GM21515 (cell line): ENCODE measurements at regions not wholly inside any gene's neighbourhood (a gene's known extent, or its start where the extent isn't known, plus 50 kb on each side); places are given as distances from the start of the nearest gene placed in this dataset.
"Not testable (repeated sequence)": the region's sequence is repeated elsewhere in the genome, so short reads cannot be mapped to it uniquely, and the experiment has no call there.

Experiments used
- ATAC-seq: cut with Tn5 transposase; IDR thresholded peaks from one replicate; pipeline ENCODE4 v1.9.1; 2021; ENCODE audit not compliant: unreplicated experiment

DNA sequence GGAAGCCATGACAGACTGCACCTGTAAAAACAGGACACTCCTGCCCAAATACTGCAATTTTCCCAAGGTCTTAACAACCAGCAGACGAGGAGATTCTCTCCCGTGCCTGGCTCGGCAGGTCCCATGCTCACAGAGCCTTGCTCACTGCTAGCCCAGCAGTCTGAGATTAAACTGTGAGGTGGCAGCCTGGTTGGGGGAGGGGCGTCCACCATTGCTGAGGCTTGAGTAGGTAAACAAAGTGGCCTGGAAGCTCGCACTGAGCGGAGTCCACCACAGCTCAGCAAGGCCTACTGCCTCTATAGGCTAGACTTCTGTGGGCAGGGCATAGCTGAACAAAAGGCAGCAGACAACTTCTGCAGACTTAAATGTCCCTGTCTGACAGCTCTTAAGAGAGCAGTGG is 80.3 kb downstream of the ANXA5 start:
- ATAC-seq = not testable (repeated sequence)

DNA sequence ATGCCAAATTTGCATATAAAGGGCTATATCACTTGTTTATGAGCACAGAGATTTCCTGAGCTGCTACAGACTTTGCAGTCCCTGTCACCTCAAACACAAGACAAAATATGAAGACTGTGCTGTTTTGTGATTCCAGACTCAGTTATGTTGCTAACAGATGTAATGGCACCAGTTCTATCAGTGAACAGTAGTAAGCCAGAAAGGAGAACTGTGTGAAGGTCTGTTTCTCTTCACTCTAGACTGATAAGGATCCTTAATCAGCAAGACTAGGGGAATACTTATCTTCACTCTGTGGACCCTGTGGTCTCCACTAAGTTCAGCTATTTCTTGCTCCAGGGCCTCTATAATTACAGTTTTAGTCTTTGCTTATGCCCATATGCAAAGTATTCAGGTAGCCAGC is 82.7 kb downstream of the ANXA5 start:
- ATAC-seq = no peak

DNA sequence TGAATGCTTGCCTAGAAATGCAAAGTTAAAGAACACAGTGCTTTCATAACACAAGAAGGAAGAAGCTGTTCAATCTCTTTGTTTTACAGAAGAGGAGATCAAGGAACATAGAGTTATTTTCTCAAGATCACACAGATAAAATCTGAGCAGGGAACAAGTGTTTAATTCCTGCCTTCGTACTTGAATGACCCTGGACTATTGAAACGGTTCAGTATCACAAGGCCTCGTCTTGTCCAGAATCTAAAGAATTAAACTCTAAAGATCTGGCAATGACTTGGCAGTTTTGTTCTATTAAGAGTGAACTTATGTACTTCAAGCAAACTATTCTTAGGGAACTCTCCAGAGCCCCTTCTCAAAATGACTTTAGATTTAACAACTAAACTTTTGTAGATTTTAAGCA is 97.7 kb downstream of the ANXA5 start:
- ATAC-seq = no peak

DNA sequence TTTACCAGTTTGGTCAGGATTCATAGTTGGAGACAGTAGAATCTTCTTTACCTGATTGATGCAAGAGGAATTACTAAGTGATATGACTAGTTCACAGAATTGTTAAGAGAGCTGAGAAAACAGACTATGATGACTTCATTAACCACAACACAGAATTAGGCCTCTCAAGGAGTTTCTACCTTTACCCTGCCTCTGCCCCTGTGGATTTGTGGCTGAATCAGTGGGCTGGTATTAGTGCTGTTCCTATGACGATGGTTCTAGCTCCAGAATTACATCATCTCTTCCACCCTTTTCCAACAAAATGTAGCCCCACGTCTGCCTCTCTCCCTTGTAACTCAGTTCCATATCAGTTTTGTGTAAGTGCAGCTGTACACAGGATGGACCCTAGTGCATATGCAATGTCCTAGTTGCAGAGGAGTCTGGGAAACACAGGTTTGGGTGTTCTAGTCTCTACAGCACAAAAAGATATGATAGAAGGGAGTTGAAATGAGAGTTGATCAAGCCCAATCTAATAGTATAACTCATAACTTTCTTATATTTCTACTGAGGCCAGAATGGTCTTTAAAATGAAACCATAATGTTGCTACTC is 99.3 kb downstream of the ANXA5 start:
- ATAC-seq = no peak

DNA sequence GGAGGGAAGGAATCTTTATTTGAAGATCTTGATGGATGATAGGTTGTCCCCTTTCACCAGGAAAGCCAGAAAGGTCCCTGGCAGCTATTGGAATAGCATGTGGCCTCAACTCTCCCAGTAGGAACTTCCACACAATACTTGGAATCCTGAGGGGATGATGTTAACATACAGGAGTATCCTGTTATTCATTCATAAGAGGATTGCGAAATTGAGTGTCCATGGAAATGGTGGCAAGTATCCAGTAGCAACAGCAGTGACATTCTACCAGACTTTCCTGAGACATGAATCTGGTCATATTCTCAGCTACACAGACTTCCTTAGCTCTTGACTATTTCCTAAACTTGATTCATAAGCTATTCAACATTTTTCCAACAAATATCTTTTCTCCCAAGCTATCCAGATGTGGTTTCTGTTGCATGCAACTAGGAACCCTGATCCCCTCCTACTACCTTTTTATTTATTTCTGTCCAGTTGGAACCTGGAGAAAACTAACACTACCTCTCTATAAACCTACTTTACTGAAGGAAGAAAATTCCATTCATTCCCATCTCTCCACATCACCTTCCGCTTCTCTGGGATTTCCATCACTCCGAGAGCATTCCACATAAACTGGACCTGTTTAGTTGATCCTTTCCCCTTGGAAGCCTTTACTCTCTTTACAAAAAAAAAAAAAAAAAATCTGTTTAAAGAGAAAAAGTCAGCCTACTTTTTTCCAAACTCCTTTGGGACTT is 101.8 kb downstream of the ANXA5 start:
- no peak for ATAC-seq

DNA sequence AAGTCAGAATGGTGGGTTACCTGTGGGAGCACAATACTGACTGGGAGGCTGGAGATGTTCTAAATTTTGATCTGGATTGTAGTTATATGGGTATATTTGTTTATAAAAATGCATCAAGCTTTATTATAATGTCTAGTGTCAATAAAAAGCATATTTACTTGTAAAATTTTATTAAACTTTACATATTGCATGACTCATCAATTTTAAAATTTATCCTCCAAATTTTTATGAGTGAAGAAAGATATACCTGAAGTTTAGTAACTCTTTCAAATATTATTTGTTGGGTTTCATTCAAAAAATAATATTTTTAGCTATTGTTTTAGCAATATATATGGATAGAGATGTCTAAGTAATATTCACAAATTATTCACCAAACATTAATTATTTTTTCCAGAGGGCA is 103.0 kb downstream of the ANXA5 start:
- no peak for ATAC-seq

DNA sequence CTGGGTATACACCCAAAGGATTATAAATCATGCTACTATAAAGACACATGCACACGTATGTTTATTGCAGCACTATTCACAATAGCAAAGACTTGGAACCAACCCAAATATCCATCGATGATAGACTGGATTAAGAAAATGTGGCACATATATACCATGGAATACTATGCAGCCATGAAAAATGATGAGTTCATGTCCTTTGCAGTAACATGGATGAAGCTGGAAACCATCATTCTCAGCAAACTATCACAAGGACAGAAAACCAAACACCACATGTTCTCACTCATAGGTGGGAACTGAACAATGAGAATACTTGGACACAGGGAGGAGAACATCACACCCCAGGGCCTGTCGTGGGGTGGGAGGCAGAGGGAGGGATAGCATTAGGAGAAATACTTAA is 104.5 kb downstream of the ANXA5 start:
- not testable (repeated sequence) for ATAC-seq

DNA sequence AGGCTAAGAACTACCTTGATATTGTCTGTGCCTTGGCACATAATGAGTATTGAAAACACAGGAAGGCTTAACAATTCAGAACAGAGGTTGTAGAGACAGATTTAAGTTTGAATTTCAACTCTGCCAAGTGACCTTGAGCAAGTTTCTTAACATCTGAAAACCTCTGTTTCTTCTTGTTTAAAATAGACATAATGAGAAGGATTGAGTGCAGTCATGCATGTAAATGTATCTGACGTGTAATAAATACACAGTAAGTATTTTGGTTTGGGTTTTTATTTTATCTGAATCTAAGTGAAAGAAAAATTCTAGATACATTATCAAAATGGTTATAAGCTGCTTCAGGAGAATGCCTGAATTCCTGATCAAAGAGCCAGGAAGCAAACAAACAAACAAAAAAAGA is 111.9 kb downstream of the ANXA5 start:
- ATAC-seq = no peak

DNA sequence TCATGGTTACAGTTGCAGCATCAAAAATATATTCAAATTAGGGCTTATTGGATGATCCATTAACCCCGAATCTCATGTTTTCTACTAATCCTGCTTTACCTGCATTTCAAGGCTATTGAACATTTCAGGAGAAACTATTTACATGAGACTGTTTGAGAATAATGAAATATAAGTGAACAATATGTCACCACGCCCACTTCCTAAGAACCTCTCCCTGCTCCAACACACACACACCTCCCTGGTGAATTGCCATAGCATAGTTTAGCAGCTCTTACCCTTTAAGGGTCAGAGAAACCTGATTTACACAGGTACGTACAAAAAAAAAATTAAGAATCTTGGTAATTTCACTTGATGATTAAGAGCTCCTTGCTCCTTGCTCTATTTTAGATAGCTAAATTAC is 113.4 kb downstream of the ANXA5 start:
- ATAC-seq = no peak

DNA sequence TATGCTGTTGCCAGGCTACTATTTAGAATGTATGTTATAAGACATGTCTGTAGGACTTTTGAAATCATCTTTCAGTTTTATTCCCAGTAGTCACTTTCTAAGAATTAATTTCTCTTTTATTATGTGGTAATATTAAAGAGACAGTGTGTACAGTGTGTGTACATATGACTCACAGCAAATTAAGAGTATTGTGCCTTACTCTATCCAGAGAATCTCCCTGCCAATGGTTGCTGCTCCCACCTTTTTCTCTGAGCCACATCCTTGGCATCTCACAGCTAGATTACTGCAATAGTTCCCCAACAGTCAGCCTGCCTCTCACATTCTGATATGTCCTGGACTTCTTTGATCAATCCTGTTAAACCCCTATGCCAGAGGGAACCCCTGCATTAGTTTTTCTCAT is 114.5 kb downstream of the ANXA5 start:
- ATAC-seq = no peak

DNA sequence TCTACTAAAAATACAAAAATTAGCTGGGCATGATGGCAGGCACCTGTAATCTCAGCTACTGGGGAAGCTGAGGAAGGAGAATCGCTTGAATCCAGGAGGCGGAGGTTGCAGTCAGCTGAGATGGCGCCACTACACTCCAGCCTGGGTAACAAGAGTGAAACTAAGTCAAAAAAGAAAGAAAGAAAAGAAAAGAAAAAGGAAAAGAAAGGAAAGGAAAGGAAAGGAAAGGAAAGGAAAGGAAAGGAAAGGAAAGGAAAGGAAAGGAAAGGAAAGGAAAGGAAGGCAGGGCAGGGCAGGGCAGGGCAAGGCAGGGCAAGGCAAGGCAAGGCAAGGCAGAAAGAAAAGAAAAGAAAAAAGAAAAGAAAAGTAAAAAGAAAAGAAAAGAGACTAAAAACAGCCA is 121.4 kb downstream of the ANXA5 start:
- not testable (repeated sequence) for ATAC-seq

DNA sequence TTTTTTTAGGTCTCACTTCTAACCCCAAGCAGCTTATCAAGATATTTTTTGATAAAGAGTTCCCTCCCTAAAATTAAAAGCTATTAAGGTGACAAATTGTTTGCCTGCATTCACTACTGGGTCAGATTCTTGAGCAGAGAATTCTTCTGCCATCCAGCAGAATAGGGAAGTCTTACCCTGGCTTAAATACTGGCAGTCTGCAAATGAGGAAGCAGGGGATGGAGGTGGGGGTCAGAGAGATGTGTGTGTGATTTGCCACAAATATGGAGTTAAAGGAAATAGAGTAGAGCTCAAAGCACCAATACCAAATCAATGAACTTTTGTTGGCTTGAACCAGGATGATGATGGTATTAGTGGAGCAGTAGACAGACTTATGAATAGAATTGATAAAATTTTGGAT is 122.2 kb downstream of the ANXA5 start:
- no peak for ATAC-seq

DNA sequence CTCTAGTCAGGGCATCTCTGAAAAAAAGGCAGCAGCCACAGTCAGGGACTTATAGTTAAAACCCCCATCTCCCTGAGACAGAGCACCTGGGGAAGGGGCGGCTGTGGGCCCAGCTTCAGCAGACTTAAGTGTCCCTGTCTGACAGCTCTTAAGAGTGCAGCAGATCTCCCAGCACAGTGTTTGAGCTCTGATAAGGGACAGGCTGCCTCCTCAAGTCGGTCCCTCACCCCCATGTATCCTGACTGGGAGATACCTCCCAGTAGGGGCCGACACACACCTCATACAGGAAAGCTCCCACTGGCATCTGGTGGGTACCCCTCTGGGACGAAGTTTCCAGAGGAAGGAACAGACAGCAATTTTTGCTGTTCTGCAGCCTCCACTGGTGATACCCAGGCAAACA is 129.0 kb downstream of the ANXA5 start:
- ATAC-seq = no peak

DNA sequence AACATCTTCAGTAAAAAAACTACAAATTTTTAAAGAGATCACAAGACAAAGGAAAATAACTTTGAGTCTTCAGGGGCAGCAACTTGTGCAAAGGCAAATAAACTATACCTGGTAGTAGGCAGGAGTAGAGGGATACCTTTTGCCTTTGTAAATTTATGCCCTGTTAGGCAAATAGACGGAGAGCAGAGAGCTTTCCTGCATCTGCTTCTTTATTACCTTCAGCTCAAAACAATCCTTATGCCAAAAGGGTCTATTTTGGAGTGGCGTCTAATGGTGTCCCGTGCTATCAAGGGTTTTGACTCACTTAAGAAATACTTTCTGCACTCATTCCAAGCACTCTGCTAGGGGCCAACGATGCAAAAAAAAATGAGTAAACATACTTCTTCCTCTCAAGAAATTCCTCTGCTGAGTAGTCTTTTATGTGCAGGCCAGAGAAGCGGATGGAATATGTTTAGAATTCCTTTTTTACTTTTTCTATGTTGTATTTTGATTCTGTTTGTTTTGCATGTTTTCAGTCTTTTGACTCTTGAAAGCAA is 131.9 kb downstream of the ANXA5 start:
- no peak for ATAC-seq

DNA sequence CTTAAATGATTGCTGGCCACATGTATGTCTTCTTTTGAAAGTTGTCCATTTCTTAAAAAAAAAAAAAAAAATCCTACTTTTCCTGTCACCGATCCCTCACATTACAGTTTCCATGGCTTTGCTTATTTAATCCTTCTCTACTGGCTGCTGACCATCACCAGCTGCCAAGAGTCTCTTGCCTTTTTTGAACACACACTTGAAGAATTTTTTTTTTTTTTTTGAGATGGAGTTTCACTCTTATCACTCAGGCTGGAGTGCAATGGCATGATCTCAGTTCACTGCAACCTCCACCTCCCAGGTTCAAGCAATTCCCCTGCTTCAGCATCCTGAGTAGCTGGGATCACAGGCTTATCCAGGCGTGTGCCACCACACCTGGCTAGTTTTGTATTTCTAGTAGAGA is 134.0 kb downstream of the ANXA5 start:
- no peak for ATAC-seq

DNA sequence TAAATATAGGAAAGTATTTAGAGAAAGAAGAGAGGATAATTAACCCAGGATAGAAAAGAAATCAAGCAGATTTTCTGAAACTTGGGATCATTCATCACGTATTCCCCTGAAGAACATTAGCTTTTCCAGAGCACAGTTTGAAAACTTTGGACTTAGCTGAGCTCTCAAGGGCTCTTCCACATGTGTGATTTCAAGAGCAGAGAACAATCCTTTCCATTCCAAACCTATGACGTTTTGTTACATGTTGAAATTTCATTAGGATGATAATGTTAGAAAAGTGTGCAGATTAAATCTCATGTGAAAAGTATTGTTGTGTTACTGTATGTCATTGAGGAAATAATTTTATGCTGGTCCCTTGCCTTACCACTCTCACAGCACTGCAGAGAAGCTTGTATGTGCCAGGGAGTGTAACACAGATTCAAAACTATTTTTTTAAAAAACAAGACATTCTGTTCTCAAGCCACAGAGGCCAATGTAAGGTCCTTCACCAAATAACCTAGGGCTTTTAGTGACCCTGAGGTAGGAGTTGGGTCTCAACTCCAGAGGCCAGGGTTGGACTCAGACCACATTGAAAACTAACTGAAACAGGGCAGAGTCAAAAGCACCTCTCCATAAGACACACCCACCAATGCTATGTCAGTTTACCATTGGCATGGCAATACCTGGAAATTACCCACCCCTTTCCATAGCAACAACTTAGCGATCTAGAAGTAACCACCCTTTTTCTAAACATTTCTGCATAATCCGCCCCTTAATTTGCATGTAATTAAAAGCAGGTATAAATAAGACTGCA is 141.3 kb downstream of the ANXA5 start:
- no peak for ATAC-seq

DNA sequence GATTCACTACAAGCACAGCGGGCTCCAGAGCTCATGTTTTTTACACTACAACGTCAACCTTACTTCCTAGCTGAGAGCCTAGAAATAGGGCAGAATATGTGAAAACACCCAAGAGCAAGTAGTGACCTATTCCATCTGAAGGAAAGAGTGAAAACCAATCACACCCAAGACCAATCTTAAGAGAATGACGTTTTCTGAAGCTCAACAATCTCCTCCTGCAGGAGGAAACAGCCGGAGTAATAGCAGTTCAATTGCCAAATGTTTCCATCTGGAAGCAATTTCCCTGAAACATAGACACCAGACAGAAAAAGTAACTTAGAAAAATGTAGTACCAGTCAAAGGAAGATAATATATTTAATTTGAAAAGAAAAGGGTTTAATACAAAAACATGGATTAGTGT is 142.4 kb downstream of the ANXA5 start:
- ATAC-seq = no peak

DNA sequence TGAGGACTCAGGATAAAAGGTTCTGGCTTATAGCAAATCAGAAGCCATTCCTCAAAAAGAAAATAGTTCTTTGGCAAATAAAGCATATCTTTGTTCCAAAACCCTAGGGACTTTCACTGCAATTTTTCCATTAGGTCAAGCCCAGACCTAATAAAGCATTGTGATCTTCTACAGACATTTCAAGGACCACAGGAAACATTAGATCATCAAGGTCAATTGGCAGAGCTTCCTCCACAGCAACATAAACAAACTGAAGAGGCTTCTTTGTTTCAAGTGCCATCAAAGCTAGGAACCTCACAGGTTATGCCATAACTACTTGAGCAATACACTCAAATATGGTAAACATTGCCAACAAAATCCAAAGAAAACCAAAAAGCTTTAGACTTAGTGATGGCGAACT is 144.9 kb downstream of the ANXA5 start:
- ATAC-seq = no peak

DNA sequence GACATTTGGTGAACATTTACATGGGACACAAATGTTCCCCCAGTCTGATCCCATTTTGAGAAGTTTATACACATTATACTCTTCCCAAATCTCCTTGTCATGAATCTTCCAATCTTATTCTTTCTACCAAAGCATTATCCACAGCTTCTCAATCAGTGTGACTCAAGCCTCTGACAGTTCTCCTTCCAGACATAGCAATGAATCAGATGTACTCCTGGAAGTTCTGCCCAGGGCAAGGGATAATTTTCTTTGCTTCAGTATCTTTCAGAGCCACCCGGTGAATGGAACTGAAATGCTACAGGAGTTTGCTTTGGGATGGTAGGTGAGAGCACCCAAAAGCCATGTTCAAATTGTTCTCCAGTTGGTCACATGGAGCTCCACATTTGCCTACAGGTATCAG is 145.5 kb downstream of the ANXA5 start:
- no peak for ATAC-seq

DNA sequence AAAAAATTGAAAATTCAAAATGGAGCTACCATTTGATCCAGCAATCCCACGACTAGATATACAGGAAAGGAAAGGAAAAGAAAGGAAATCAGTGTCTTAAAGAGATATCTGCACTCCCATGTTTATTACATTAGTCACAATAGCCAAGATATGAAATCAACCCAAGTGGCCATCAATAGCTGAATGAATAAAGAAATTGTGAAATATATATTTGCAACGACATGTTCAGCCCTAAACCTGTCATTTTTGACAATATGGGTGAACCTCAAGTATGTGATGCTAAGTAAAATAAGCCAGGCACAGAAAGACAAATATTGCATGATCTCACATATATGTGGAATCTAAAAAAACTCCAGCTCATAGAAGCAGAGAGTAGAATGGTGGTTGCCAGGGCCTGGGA is 155.1 kb downstream of the ANXA5 start:
- ATAC-seq = no peak

DNA sequence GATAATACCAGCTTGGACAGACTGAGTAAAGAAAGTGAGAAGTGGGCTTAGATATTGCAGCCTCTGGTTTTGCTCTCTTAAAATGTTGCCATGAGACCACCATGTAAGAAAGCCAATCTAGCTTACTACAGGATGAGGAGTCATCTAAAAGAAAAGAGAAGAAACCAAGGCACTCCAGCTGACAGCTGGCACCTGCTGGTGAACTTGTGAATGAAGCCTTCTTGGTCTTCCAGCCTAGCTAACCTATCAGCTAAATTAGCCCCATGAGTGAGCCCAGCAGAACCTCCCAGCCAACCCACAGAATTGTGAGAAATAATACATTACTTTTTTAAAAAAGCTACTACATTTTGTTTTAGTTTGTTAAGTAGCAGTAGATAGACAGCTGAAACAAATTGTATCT is 154.5 kb upstream of the QRFPR start:
- ATAC-seq = no peak

DNA sequence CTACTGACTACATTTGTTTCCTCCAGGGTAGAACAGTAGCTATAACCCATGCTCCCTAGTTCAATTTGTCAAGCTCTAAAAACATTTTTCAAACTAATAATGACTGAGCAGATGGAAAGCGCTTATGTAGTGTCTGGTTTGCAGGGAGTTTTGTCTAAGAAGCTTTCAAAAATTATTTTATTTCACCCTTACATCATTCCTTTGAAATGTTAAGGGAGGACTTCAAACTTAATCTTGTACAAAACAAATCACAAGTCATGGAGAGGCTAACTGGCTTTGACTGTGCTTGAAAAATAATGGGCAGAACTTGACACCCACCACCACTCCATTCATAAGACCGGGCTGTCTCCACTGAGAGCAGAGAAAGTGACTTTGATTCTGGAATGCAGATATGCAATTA is 153.4 kb upstream of the QRFPR start:
- ATAC-seq = no peak
